Left ventricle myocardium superior (tissue), 1 donor: ENCODE measurements at regions not wholly inside any gene's neighbourhood (a gene's known extent, or its start where the extent isn't known, plus 50 kb on each side); places are given as distances from the start of the nearest gene placed in this dataset.
"Not testable (repeated sequence)": the region's sequence is repeated elsewhere in the genome, so short reads cannot be mapped to it uniquely, and the experiment has no call there.

Experiments
- ATAC-seq: fragments of 200-7000 bp; cut with Tn5 transposase; one replicate; pipeline ENCODE4 v1.9.1; 2020; ENCODE audit warnings: mild to moderate bottlenecking, moderate library complexity
- DNase-seq: peaks from one replicate; pipeline ENCODE4 v3.0.0-alpha.2; 2020
- intact Hi-C: fragments of 100-400 bp; cut with micrococcal nuclease; formaldehyde crosslinking; loops from one replicate; pipeline ENCODE4 v1.11.0; 2022
- donor health status: DM: no; HTN: yes; CAD: no; lungs with severe emphysema.

DNA sequence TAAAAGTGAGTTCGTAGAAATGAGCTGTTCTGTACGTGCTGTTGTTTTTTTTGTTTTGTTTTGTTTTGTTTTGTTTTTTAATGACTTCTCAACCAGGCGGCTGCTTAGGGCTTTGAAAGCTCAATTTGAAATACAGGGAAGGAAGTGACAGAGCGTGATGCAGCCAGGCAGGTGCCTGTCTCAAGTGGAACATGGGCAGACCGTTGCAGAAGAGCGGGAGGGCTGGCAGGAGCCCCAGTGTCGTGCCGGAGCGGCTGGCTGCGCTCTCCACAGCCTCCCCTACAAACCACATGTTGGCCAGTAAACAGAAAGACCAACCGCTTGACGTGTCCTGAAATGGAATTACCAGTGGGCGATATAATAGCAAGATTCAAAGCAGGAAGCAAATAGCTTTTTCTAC is 164.9 kb upstream of the RREB1 start:
- ATAC-seq (peak; percentile 100), DNase-seq (peak; percentile 80)
- intact Hi-C loops, result no loop called here

DNA sequence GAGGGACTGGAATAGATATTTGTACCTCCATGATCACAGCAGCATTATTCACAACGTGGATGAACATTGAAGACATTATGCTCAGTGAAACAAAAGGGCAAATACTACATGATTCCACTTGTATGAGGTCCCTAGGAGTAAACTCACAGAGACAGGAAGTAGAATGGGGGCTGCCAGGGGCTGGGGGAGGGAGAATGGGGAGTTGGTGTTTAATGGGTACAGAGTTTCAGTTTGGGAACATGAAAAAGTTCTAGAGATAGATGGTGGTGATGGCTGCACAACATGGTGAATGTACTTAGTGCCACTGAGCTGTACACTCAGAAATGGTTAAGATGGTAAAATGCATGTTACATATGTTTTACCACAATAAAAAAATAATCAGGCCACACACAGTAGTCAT is 164.3 kb upstream of the RREB1 start:
- intact Hi-C loops, result no loop called here
- ATAC-seq (no peak), DNase-seq (no peak)

DNA sequence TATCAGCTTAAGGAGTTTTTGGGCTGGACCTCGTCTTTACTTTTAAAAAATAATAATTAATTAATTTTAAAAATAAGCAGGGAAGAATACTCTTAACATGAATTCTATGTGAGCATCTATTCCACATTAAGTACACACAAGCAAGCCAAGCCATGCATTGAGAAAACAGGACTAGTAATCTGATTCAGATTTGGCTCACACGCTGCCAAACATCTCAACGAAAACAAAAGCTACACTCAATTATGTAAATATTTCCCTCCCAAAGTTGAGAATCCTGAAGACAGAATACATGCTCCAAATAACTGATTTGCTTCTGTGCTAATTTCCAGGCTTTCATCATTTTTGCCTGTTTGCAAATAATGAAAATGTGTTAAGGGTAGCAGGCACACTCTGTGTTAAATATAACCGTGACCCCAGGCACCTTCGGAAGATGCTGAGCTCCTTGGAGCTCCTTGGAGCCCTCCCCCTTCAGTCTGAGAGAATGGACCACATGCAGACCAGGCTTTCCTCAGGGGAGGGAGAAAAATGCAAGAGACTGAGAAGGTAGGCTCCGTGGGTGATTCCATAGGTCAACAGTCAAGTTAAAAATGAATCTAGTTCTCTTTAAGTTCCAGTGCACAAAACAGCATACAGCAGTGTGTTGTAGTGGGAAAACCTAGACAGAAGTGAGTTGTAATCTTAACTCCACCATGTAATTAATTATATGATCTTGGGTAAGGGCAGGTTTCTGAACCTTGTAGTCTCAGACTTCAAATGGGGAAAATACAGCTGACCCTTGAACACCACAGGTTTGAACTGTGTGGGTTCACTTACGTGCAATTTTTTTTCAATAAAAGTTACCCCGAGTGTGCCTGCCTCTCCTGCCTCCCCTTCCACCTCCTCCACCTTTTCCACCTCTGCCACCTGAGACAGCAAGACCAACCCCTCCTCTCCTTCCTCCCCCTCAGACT is 161.3 kb upstream of the RREB1 start:
- intact Hi-C loops, result no loop called here
- no peak for DNase-seq
- no peak for ATAC-seq

DNA sequence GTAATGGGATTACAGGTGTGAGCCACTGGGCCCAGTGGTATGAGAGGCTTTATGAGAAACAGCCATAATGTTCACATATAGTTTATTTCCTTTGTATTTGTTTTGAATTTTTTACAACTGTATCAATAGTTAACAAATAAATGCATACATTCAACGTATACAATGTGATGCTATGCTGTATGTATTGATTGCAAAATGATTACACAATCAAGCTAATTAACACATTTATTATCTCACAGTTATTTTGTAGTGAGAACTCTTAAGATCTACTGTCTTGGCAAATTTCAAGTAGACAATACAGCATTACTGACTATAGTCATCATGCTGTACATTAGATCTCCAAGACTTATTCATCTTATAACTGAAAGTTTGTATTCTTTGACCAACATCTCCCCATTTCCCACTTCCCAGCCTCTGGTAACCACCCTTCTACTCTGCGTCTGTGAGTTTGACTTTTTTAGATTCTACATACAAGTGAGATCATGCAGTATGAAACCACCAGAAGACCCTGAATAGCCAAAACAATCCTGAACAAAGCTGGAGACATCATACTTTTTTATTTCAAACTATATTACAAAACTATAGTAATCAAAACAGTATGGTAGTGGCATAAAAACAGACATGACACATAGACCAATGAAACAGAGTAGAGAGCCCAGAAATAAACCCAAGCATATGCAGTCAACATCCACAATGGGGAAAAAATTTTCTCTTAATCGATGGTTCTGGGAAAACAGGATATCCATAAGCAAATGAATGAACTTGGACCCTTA is 157.2 kb upstream of the RREB1 start:
- intact Hi-C loops, result no loop called here
- ATAC-seq (no peak), DNase-seq (no peak)

DNA sequence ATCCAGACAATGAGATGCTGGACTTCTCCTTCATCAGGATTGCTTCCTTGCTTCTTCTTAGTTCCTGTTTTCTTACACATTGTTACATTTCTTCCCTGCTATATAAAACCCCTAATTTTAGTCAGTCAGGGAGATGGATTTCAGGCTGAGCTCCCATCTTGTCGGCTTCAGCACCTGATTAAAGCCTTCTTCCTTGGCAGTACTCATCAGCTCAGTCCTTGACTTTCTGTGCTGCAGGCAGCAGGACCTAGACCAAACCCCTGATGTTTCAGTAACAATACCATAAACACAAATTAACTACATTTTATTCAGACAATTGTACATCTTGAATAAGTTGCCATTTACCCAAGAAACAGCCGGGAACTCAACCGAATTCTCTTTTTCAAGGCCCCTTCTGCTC is 156.4 kb upstream of the RREB1 start:
- no peak for DNase-seq
- ATAC-seq, result no peak
- intact Hi-C loops, result no loop called here

DNA sequence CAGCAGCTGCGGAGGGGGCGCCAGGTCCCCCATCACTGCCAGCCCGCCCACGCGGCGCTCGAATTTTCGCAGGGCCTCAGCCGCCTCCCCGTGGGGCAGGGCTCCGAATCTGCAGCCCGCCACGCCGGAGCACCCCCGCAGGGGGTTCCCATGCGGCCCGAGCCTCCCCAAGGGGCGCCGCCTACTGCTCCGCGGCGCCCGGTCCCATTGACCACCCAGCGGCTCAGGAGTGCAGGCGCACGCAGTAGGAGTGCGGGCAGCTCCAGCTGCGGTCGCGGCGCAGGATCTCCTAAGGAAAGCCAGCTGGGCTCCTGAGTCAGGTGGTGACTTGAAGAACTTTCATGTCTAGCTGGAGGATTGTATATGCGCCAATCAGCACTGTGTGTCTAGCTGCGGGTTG is 155.3 kb upstream of the RREB1 start:
- no peak for DNase-seq
- ATAC-seq, result no peak
- intact Hi-C loops, result no loop called here

DNA sequence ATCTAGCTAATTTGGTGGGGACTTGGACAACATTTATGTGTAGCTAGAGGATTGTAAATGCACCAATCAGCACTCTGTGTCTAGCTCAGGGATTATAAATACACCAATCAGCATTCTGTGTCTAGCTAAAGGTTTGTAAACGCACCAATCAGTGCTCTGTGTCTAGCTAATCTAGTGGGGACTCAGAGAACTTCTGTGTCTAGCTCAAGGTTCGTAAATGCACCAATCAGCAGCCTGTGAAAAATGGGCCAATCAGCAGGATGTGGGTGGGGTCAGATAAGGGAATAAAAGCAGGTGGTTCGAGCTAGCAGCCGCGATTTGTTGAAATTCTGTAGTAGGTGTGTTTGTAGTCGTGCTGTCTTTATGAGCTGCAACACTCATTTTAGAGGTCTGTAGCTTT is 154.8 kb upstream of the RREB1 start:
- ATAC-seq, DNase-seq, intact Hi-C loops: not testable (repeated sequence)

DNA sequence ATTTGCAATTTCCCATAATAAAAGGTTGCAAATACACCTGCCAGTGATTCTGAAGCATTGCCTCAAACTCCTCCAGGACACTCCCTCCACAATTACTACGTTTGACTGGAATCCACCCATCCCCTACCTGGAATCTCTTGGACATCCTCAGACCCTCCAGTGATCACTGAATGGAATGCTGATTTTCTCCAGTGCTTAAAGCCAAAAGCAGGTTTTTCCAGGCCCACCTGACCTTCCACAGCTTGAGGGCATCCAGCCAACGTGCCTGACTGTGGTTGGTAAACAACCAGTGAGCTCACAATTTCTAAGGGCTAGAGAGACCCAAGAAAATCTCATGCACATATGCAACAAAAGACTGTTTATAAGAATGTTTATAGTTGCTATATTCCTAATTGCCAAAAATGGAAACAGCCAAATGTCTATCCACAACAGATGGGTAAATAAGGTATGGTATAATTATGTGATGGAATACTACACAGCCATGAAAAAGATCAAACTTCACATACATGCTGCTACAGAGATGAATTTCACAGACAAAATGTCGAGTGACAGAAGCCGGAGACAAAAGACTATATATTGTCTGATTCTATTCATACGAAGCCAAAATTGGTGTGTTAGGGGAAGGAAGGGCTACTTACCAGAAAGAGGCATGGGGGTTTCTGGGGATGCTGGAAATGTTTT is 147.1 kb upstream of the RREB1 start:
- no peak for DNase-seq
- no peak for ATAC-seq
- intact Hi-C loops, result no loop called here

DNA sequence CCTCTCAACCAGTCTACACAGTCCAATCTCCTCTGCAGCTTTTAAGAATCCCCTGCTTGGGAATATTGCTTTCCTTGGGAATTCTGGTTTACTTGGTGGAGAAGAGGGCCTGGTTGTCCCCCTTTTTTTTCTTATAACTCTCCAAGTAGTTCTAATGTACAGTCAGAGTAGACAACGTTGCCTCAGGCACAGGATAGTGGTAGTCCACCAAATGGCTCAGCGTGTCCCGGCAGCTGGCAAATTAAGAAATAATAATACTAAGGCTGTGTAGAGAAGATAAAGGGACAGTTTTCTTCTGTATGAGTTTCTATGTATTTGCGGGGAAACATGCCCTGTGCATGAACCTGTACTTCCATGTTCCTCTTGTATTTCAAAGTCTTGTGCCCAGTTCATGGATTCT is 145.7 kb upstream of the RREB1 start:
- intact Hi-C loops, result no loop called here
- DNase-seq, result no peak
- no peak for ATAC-seq

DNA sequence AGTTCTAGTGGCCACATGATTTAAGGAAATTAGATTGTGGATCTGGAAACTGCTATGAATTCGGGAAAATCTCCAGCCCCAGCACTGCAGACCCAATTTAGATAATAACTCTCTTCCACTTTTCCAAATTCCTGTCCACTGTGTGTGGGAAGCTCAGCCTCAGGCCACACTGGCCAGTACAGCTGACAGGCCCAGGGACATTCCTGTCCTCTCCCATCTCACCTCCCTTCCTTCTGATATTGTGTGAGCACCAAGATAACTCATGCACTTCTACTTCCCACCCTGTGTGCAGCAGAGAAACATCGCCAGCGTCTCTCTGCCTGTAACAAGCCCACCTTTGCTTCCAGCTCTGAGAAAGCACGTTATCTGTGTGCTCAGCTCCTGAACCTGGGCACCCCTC is 145.1 kb upstream of the RREB1 start:
- ATAC-seq (no peak), DNase-seq (no peak)
- intact Hi-C loops, result no loop called here

DNA sequence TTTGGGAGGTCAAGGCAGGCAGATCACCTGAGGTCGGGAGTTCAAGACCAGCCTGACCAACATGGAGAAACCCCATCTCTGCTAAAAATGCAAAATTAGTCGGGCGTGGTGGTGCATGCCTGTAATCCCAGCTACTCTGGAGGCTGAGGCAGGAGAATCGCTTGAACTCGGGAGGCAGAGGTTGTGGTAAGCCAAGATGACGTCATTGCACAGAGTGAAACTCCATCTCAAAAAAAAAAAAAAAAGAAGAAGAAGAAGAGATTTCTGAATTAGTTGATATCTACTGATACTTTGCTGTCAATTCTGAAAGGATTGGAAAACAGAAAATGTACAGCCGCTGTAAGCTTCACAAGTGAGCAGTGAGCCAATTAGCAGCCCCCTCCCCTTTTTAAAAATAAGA is 144.4 kb upstream of the RREB1 start:
- intact Hi-C loops, ATAC-seq, DNase-seq: not testable (repeated sequence)

DNA sequence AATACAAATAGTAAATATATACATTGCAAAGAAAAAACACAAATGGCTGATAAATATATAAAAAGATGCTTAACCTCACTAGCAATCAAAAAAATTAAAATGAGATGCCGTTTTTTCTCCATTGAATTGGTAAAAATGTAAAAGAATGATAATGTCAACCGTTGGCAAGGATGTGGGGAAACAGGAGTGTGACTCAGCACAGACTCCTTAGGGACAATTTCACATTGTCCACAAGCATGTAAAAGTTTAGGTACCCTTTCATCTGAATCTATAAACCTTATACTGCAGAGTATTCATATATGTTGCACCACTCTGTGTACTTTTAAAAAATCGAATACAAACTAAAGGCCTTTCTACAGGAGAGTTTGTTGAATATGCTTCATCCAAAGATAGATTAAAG is 143.1 kb upstream of the RREB1 start:
- intact Hi-C loops, result no loop called here
- ATAC-seq, result no peak

DNA sequence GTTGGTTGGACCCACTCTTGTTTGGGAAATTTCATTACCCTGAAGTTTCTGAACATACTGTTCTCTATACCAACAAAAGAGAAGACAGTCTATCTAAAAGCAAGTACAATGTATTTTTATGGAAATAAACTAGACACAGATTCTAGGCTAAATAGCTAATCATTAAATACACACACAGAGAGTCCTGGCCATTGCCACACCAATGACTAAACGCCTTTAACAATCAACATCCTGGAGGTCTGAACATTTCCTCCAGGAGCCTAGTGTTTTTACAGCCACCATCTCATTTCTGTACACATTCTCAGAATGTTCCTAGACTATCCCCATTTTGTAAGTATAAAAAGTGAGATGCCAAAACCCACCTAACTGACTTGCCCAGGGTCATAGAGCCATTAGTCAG is 141.6 kb upstream of the RREB1 start:
- DNase-seq (no peak), ATAC-seq (no peak)
- intact Hi-C loops, result no loop called here

More for the DNA sequence above, 143.1 kb upstream of the RREB1 start:
- no peak for DNase-seq

DNA sequence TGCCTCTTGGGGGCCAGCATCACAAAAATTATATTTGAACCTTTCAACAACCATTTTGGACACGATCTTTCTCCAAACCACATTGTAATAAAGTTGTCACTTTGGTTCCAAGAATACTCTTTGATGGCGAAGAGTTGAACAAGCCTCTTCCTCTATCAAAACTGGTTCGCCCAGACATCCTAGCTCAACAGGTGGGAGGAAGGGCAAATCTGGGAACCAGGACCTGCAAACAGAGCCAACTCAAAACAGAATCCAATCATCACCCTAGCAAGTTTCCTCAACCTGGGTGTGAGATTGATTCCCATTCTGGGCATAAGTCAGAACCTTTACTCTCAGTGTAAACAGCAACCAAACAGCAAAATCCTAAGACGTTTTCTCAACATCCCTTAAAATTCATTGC is 141.2 kb upstream of the RREB1 start:
- ATAC-seq (no peak), DNase-seq (no peak)
- intact Hi-C loops, result no loop called here

DNA sequence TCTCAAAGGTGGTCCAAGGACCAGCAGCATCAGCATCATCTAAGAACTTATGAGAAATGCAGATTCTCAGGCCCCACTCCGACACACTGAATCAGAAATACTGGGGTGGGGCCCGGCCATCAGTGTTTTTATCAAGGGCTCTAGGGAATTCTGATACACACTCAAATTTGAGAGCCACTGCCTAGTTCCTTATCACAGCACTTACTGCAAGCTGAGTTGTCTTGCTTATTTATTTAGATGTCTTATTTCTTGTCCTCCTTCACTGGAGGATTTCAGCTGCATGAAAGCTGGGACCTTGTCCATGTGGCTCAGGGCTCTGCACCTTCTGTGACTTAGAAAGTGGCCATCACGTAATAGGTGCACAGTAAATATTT is 139.4 kb upstream of the RREB1 start:
- intact Hi-C loops, result no loop called here
- DNase-seq (no peak), ATAC-seq (no peak)

DNA sequence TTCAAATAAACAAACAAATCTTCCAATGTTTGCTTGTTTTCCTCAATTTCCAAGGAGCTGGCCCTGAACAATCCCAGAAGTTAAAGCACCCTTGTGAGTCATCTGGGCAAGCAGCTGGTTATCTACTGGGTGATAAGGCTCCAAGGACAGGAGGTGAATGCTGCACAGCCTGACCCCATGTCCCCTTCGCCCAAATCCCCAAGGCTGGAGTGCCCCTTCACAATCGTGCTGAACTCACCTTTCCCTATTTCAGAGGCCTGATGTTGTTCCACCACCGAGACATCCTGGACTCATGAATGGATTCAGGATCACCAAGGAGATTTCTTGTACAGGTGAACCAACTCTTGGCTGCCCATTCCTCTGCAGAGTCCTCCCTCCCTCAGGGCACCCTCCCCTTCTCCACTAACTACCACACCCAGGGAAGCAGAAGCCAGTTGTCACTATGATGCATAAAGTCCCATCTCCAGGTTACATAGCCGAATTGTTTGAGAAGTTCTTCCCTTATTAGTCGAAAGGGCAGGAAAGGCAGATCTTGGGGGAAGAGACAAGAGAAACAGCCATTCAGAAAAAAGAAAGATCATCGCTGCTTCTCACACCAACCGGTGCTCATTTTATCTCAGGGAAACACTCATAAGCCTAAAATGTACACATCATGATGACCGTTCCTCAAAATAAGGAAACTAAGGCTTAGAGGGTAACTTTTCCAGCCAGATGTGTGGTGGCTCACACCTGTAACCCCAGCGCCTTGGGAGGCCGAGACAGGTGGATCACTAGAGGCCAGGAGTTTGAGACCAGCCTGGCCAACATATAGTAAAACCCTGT is 138.8 kb upstream of the RREB1 start:
- DNase-seq, result no peak
- no peak for ATAC-seq
- intact Hi-C loops, result no loop called here

DNA sequence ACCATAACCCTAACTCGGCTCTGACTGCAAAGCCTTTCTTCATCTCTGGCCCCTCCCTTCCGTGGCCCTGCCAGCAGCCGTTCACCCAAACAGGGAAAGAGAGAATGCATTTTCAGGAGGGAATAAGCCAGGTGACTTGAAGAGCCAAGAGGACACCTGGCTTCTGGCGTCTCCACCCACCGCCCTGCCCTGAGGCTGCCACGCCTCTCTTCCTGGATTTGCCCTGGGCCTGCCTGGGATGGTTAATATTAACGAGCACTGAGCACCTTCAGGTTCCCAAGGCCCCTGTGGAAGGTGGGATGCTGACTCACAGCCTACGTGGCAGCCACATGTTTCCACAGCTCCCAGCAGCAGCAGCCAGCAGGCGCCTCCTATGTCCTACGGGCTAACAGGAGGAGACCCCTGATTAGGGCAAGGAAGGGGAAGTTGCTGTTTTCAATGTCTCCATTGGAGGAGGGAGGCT is 138.0 kb upstream of the RREB1 start:
- ATAC-seq, result no peak
- DNase-seq, result no peak
- intact Hi-C loops, result no loop called here

DNA sequence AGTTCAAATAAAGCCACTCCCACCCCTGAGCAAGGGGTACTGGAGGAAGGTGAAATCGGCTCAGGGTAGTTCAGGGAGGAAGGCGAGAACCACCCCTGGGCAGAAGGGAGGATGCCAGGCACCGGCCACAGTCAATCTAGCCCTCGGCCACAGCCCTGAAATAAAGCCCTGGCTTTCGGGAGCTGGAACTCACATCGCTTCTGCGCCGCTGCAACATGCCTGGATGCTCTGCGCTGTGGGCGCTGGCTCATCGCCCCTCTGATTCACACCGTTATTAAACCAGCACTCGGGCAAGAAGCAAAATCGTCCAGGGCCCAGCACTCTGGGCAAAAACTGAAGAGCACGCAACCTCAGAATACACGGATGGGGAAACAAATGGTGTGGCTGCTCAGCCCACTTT is 136.9 kb upstream of the RREB1 start:
- ATAC-seq, result no peak
- DNase-seq, result no peak
- intact Hi-C loops, result no loop called here

DNA sequence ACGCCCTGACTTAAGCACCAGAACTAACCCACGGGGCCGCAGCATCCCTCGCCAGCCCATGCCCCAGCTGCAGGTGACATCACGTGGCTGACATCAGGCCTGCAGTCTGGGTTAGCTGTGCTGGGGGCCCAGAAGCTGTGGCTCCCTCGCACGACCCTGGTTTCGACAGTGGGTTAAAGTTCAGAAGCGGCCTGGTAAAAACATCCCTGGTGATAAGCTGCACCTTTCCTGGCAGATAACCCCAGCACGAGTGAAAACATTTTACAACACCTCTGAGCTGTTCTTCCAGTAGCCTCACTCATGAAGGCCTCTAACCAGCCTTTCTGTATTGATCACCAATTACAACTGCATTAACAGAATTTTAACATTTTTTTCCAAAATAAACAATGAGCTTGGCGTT is 136.4 kb upstream of the RREB1 start:
- ATAC-seq, result no peak
- intact Hi-C loops, result no loop called here
- DNase-seq, result no peak
